Astrocyte of the cerebellum (primary cell): ENCODE measurements at regions not wholly inside any gene's neighbourhood (a gene's known extent, or its start where the extent isn't known, plus 50 kb on each side); places are given as distances from the start of the nearest gene placed in this dataset.

Experiments
- DNase-seq: peaks from one replicate; pipeline ENCODE4 v3.0.0-alpha.2; 2011; ENCODE audit warnings: low read depth
- H3K4me3 ChIP-seq: 2 replicates; pipeline ENCODE4 v1.5.1; 2011; ENCODE audit warnings: mild to moderate bottlenecking, low read depth, low read length, moderate library complexity
- CTCF ChIP-seq: IDR thresholded peaks from 2 replicates; pipeline ENCODE4 v1.5.1; 2012; ENCODE audit warnings: low read length, low read depth, moderate library complexity, mild to moderate bottlenecking; ENCODE audit errors: missing control alignments
- in situ Hi-C: cut with HindIII; loops from 2 replicates; pipeline ENCODE4 v1.10.0; 2017; ENCODE audit warnings: low sequenced_read_pairs

DNA sequence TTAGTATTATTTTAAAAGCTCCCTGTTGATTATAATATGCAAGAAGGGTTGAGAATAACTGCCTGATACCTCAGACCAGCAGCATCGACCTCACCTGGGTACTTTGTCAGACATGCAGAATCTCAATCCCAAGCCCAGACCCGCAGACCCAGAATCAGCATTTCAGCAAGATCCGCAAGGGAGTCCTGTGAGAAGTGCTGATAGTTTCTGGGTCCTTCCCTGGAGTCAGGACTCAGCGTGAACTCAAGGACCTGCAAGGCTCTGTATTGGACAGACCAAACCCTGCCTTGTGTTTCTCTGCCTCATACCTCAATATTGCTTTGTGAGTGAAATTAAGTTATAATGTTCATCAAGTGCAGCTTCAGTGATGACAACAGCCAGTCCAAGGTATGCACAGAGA is 149.5 kb upstream of the NPY start:
- no peak for TF ChIP-seq CTCF
- no peak for DNase-seq
- in situ Hi-C loops: no loop called here
- H3K4me3 ChIP-seq: no peak overlapping the region

DNA sequence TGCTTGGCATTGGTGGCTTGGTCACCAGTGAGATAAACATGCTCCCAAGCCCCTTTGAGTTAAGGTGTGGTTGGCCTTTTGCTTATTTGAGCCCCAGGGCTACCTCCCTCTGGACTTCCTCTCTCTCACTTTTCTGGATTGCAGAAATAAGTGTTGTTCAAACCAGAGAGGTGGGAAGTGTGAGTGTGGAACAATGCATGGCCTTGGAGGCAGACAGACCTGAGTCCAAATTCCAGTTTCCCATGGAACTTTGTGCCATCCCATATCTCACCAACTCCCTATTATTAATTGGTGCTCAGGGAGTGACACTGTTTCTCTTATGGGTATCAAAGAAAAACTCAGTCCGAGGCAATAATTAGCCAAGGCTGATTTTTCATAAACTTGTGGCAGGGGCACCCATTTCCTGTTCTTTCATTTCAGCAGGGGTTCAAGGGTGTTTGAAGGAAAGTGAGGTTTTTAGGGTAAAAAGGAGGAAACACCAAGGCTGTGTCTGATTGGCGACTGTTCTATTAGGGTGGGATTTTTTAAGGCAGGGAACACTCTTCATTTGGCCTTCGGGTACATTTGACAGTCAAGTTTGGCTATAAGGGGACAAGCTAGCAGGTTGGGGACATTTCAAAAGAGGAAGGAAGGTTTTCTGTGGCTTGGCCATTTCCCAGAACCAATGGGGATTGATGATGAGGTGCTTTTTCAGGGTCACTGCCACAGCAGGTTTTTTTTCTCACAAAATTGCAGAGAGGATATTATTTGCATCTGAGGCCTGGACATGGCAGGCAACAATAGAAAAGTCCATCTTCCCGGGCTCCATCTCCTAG is 148.8 kb upstream of the NPY start:
- in situ Hi-C loops: no loop called here
- no peak for DNase-seq
- no peak overlapping the region for H3K4me3 ChIP-seq
- TF ChIP-seq CTCF: no peak

GRCh38 chr7:24137338-24137737 is 146.7 kb upstream of the NPY start:
- in situ Hi-C loops: no loop called here

DNA sequence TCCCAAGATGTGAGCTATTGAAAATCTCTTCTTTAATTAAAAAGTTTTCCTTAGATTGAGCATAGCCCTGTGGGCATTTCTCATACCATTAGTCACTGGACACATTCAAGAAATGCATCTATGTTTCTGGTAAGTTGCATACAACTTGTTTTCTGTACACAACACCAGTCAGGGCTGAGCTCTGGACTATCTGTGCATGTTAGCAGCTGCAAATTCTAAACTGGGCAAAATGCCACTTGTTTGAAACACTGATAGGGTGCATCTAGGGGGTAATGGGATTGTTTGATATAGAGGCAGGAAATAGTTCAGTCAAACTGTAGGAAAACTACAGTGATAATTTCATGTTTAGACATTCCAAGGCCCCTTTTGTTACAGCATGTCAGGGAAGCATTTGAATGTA is 145.6 kb upstream of the NPY start:
- no peak for TF ChIP-seq CTCF
- no peak for DNase-seq
- in situ Hi-C loops: no loop called here
- no peak overlapping the region for H3K4me3 ChIP-seq

More at GRCh38 chr7:24137338-24137737, 146.7 kb upstream of the NPY start:
- TF ChIP-seq CTCF: no peak
- no peak for DNase-seq
- H3K4me3 ChIP-seq: no peak overlapping the region

DNA sequence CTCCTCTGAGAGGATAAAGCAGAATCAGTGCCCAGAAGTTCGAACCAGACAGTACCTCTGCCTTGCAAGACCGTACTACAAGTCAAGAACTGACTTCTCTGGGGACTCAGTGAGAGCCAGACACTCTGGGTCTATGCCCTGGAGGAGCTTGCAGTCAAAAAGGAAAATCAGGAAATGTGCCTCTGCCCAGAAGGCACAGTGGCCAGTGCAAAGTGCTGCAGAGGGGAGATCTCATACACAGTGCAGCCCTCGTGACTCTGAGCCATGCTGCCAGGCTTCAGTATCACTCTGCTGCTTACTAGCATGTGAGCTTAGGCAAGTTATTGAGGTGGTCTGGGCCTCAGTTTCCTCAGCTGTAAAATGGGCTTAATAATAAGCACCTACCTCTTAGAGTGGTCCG is 144.0 kb upstream of the NPY start:
- no peak for TF ChIP-seq CTCF
- in situ Hi-C loops: no loop called here
- DNase-seq: no peak

DNA sequence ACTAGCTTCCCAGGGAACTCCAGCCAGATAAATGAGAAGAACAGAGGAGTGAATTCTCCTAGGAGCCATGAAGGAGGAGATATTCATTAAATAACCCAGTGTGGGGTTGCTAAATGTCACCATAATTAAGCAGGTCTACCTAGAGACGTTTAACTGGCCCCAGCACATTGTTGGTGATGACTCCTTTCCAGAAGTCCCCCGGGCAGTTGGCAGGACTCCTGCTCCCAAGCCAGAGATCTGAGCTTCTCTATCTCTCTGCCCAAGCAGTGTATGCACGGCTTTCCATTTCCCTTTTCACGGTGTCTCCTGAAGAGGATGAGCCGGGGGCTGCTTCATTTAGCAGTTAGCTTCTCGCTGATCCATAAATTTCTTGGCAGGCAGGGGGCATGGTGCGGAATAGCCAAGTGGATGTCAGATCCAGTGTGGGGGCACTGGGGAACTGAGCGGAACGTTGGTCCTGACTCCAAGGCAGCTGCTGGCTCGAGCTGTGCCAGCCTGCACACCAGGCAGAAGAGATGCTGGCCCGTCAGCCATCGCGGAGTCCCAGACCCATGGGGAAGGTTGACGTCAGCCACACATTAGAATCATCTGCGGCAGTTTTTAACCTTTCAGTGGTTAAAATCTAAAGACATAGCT is 142.0 kb upstream of the NPY start:
- DNase-seq: no peak
- no peak for TF ChIP-seq CTCF
- no peak overlapping the region for H3K4me3 ChIP-seq
- in situ Hi-C loops: no loop called here

More for the DNA sequence above, 144.0 kb upstream of the NPY start:
- H3K4me3 ChIP-seq: no peak overlapping the region
